A549 (cell line): ENCODE measurements at regions not wholly inside any gene's neighbourhood (a gene's known extent, or its start where the extent isn't known, plus 50 kb on each side); places are given as distances from the start of the nearest gene placed in this dataset.

Experiments used
- ATAC-seq, 2 experiments: fragments of 200-7000 bp in 1 of 2; fragments of >200 bp in 1 of 2; cut with Nextera tagmentation in 1 of 2; cut with Tn5 transposase in 1 of 2; 3 replicates each; pipeline versions ENCODE4 v1.8.0 to v1.9.1; 2018 to 2020; ENCODE audit warnings: mild to moderate bottlenecking in 1 of 2, moderate library complexity in 1 of 2
- CTCF ChIA-PET: fragments of 300-600 bp; sonication (Branson Sonifier 250); formaldehyde crosslinking; extraction: SDS; loops from one replicate; lab custom pipeline; 2021; ENCODE audit warnings: antibody characterized with exemption, inconsistent platforms; lab: Yijun Ruan, JAX
- POLR2A ChIA-PET: fragments of 350-600 bp; formaldehyde crosslinking; extraction: SDS; loops from one replicate; lab custom pipeline; 2021; ENCODE audit warnings: antibody characterized with exemption, inconsistent platforms; lab: Yijun Ruan, JAX
- DNase-seq, 2 experiments: peaks; one replicate each; pipeline versions ENCODE4 v3.0.0 to v3.0.0-alpha.2; 2011 to 2016; ENCODE audit warnings: low read depth in 1 of 2, low spot score in 1 of 2
- FAIRE-seq: peaks from 2 replicates; lab custom pipeline; 2011; peaks lifted over from hg19 to GRCh38; lab: Jason Lieb, UNC
- H3K27ac ChIP-seq, 2 experiments: fragments of >200 bp; sonication (Bioruptor Twin); formaldehyde crosslinking; 3 replicates each; pipeline ENCODE4 v1.5.1; 2016 to 2017
- H3K4me1 ChIP-seq: fragments of >200 bp; sonication (Bioruptor Twin); formaldehyde crosslinking; 3 replicates; pipeline ENCODE4 v1.6.1; 2016
- H3K4me2 ChIP-seq: fragments of >200 bp; sonication (Bioruptor Twin); formaldehyde crosslinking; 3 replicates; pipeline ENCODE4 v1.6.1; 2016
- H3K4me3 ChIP-seq: fragments of >200 bp; sonication (Bioruptor Twin); formaldehyde crosslinking; 3 replicates; pipeline ENCODE4 v1.5.1; 2016
- H3K9me3 ChIP-seq: fragments of >200 bp; sonication (Bioruptor Twin); formaldehyde crosslinking; 3 replicates; pipeline ENCODE4 v1.6.1; 2016
- CBX2 ChIP-seq: fragments of 200-600 bp; sonication (generic); IDR thresholded peaks from 2 replicates; pipeline ENCODE4 v1.6.1; 2016; ENCODE audit warnings: low read depth, mild to moderate bottlenecking, borderline replicate concordance
- CBX8 ChIP-seq: fragments of 200-600 bp; sonication (generic); IDR thresholded peaks from 2 replicates; pipeline ENCODE4 v1.6.1; 2016
- CHD2 ChIP-seq: fragments of 150-350 bp; IDR thresholded peaks from 2 replicates; pipeline ENCODE4 v1.6.1; 2014; ENCODE audit warnings: low read length; ENCODE audit not compliant: partially characterized antibody
- EHF ChIP-seq: fragments of 250-450 bp; sonication (Bioruptor Pico); IDR thresholded peaks from 2 replicates; pipeline ENCODE4 v1.5.0; 2020; ENCODE audit warnings: mild to moderate bottlenecking
- ESRRA ChIP-seq: fragments of 150-350 bp; IDR thresholded peaks from 2 replicates; pipeline ENCODE4 v1.6.1; 2014; ENCODE audit warnings: mild to moderate bottlenecking, low read length, borderline replicate concordance
- FOXS1 ChIP-seq: fragments of 250-450 bp; sonication (Bioruptor Pico); IDR thresholded peaks from 2 replicates; pipeline ENCODE4 v1.5.0; 2020; ENCODE audit warnings: mild to moderate bottlenecking, moderate library complexity
- HOXB13 ChIP-seq: fragments of 250-450 bp; sonication (Bioruptor Pico); IDR thresholded peaks from 2 replicates; pipeline ENCODE4 v1.5.0; 2020; ENCODE audit warnings: low read depth, mild to moderate bottlenecking, moderate library complexity
- JUNB ChIP-seq: fragments of >200 bp; sonication (Bioruptor Twin); formaldehyde crosslinking; IDR thresholded peaks from 2 replicates; pipeline ENCODE4 v1.6.1; 2016
- KDM5A ChIP-seq: fragments of 200-600 bp; sonication (generic); IDR thresholded peaks from 2 replicates; pipeline ENCODE4 v1.6.1; 2016; ENCODE audit warnings: antibody characterized with exemption, mild to moderate bottlenecking
- RAD21 ChIP-seq, 2 experiments: fragments of >200 bp in 1 of 2; sonication (Bioruptor Twin) in 1 of 2; formaldehyde crosslinking in 1 of 2; IDR thresholded peaks in 1 of 2; conservative IDR thresholded peaks in 1 of 2; 2 replicates in 1 of 2; 3 replicates in 1 of 2; pipeline ENCODE4 v1.6.1; 2012 to 2018; ENCODE audit warnings: inconsistent platforms in 1 of 2
- RARB ChIP-seq: fragments of 250-450 bp; sonication (Bioruptor Pico); IDR thresholded peaks from 2 replicates; pipeline ENCODE4 v1.8.0; 2021; ENCODE audit warnings: mild to moderate bottlenecking, moderate library complexity
- RCOR1 ChIP-seq: fragments of 150-350 bp; IDR thresholded peaks from 2 replicates; pipeline ENCODE4 v1.6.1; 2014; ENCODE audit warnings: antibody characterized with exemption, low read length, low read depth
- ZC3H11A ChIP-seq: fragments of 450-650 bp; IDR thresholded peaks from 2 replicates; pipeline ENCODE4 v1.6.1; 2014; ENCODE audit warnings: antibody characterized with exemption, mild to moderate bottlenecking
- ZFP36 ChIP-seq: fragments of 450-650 bp; IDR thresholded peaks from 2 replicates; pipeline ENCODE4 v1.6.1; 2014; ENCODE audit warnings: borderline replicate concordance; ENCODE audit not compliant: partially characterized antibody
- ZNF302 ChIP-seq: fragments of 250-450 bp; sonication (Bioruptor Pico); IDR thresholded peaks from 2 replicates; pipeline ENCODE4 v1.9.0; 2021; ENCODE audit warnings: inconsistent platforms, mild to moderate bottlenecking, moderate library complexity
- ZSCAN20 ChIP-seq: fragments of 250-450 bp; sonication (Bioruptor Pico); IDR thresholded peaks from 2 replicates; pipeline ENCODE4 v1.8.0; 2022; ENCODE audit warnings: mild to moderate bottlenecking, moderate library complexity
- WGBS: methylation state at CpG from one replicate; pipeline ENCODE4 v1.1.6; 2017; ENCODE audit errors: missing lambda C conversion rate; 5-methylcytosine and 5-hydroxymethylcytosine counted together
- TF ChIP-seq, protein P1 (sequence below): IDR thresholded peaks from 2 replicates; pipeline ENCODE4 v1.6.1; 2012
- TF ChIP-seq, protein P2 (sequence below): IDR thresholded peaks from 2 replicates; pipeline ENCODE4 v1.6.1; 2012; ENCODE audit warnings: low read depth, borderline replicate concordance
- TF ChIP-seq, protein P3 (sequence below): fragments of >200 bp; sonication (Bioruptor Twin); formaldehyde crosslinking; IDR thresholded peaks from 3 replicates; pipeline ENCODE4 v1.5.1; 2016
- TF ChIP-seq, protein P4 (sequence below): fragments of 450-650 bp; IDR thresholded peaks from 2 replicates; pipeline ENCODE4 v1.6.1; 2014; ENCODE audit warnings: antibody characterized with exemption
- TF ChIP-seq, protein P5 (sequence below): fragments of 250-450 bp; sonication (Bioruptor Pico); IDR thresholded peaks from 2 replicates; pipeline ENCODE4 v1.5.0; 2021; ENCODE audit warnings: mild to moderate bottlenecking, moderate library complexity, borderline replicate concordance
- TF ChIP-seq, protein P6 (sequence below): fragments of 250-450 bp; sonication (Bioruptor Pico); IDR thresholded peaks from 2 replicates; pipeline ENCODE4 v1.5.0; 2020; ENCODE audit warnings: low read depth, mild to moderate bottlenecking, moderate library complexity

- Histone ChIP-seq H3K4me2 (no peak overlapping the region), H3K4me1 (no peaks in the 10 kb centered on the region), H3K27ac (no peak overlapping the region), H3K4me3 (no peak overlapping the region), H3K9me3 (no peaks in the 10 kb centered on the region)
- ATAC-seq (no peak), DNase-seq (no peak), FAIRE-seq (no peak)
- POLR2A ChIA-PET: no interaction called here
- TF ChIP-seq CHD2: no peak
- no peak for TF ChIP-seq HOXB13 (CRISPR knock-in tag)
- no peak for TF ChIP-seq KDM5A
- no peak for TF ChIP-seq JUNB
- TF ChIP-seq, protein P1, sequence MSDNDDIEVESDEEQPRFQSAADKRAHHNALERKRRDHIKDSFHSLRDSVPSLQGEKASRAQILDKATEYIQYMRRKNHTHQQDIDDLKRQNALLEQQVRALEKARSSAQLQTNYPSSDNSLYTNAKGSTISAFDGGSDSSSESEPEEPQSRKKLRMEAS: no peak
- no peak for TF ChIP-seq RCOR1
- no peak for TF ChIP-seq RARB (CRISPR knock-in tag)
- TF ChIP-seq ZC3H11A: no peak
- TF ChIP-seq FOXS1: no peak
- TF ChIP-seq, protein P2, sequence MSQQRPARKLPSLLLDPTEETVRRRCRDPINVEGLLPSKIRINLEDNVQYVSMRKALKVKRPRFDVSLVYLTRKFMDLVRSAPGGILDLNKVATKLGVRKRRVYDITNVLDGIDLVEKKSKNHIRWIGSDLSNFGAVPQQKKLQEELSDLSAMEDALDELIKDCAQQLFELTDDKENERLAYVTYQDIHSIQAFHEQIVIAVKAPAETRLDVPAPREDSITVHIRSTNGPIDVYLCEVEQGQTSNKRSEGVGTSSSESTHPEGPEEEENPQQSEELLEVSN: no peak
- TF ChIP-seq ZNF302 (CRISPR knock-in tag): no peak
- TF ChIP-seq, protein P3, sequence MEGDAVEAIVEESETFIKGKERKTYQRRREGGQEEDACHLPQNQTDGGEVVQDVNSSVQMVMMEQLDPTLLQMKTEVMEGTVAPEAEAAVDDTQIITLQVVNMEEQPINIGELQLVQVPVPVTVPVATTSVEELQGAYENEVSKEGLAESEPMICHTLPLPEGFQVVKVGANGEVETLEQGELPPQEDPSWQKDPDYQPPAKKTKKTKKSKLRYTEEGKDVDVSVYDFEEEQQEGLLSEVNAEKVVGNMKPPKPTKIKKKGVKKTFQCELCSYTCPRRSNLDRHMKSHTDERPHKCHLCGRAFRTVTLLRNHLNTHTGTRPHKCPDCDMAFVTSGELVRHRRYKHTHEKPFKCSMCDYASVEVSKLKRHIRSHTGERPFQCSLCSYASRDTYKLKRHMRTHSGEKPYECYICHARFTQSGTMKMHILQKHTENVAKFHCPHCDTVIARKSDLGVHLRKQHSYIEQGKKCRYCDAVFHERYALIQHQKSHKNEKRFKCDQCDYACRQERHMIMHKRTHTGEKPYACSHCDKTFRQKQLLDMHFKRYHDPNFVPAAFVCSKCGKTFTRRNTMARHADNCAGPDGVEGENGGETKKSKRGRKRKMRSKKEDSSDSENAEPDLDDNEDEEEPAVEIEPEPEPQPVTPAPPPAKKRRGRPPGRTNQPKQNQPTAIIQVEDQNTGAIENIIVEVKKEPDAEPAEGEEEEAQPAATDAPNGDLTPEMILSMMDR: no peak
- TF ChIP-seq, protein P4, sequence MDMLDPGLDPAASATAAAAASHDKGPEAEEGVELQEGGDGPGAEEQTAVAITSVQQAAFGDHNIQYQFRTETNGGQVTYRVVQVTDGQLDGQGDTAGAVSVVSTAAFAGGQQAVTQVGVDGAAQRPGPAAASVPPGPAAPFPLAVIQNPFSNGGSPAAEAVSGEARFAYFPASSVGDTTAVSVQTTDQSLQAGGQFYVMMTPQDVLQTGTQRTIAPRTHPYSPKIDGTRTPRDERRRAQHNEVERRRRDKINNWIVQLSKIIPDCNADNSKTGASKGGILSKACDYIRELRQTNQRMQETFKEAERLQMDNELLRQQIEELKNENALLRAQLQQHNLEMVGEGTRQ: no peak
- no peak for TF ChIP-seq ZSCAN20 (CRISPR knock-in tag)
- TF ChIP-seq EHF: no peak
- TF ChIP-seq, protein P5, sequence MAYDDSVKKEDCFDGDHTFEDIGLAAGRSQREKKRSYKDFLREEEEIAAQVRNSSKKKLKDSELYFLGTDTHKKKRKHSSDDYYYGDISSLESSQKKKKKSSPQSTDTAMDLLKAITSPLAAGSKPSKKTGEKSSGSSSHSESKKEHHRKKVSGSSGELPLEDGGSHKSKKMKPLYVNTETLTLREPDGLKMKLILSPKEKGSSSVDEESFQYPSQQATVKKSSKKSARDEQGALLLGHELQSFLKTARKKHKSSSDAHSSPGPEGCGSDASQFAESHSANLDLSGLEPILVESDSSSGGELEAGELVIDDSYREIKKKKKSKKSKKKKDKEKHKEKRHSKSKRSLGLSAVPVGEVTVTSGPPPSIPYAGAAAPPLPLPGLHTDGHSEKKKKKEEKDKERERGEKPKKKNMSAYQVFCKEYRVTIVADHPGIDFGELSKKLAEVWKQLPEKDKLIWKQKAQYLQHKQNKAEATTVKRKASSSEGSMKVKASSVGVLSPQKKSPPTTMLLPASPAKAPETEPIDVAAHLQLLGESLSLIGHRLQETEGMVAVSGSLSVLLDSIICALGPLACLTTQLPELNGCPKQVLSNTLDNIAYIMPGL (CRISPR knock-in tag): no peak
- no peak for TF ChIP-seq ESRRA
- TF ChIP-seq CBX8: no peak
- no peak for TF ChIP-seq RAD21 (conservative IDR thresholded peaks at IDR 0.05 in 1 of 2, IDR thresholded peaks at IDR 0.05 in 1 of 2)
- TF ChIP-seq CBX2: no peak
- CTCF ChIA-PET: no interaction called here
Observed at GRCh38 chr10:55367555-55367954, 566.5 kb upstream of the PCDH15 start.

- FAIRE-seq (no peak), DNase-seq (no peak), ATAC-seq (no peak)
- no peak overlapping the region for H3K27ac ChIP-seq
- no peak overlapping the region for H3K4me2 ChIP-seq
- H3K9me3 ChIP-seq: no peaks in the 10 kb centered on the region
- TF ChIP-seq, protein P6, sequence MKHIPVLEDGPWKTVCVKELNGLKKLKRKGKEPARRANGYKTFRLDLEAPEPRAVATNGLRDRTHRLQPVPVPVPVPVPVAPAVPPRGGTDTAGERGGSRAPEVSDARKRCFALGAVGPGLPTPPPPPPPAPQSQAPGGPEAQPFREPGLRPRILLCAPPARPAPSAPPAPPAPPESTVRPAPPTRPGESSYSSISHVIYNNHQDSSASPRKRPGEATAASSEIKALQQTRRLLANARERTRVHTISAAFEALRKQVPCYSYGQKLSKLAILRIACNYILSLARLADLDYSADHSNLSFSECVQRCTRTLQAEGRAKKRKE (CRISPR knock-in tag): no peak
- no peak for TF ChIP-seq ZFP36
- TF ChIP-seq, protein P1: no peak
- TF ChIP-seq RCOR1: no peak
- WGBS: 37% methylated on average over 2 of the region's 2 CpGs
- H3K4me1 ChIP-seq: no peaks in the 10 kb centered on the region
- ChIA-PET POLR2A (no interaction called here), CTCF (no interaction called here)
- no peak overlapping the region for H3K4me3 ChIP-seq
Observed at GRCh38 chr10:55358539-55358938, 557.5 kb upstream of the PCDH15 start.
